Hepatocyte (in vitro differentiated cells): ENCODE measurements at regions not wholly inside any gene's neighbourhood (a gene's known extent, or its start where the extent isn't known, plus 50 kb on each side); places are given as distances from the start of the nearest gene placed in this dataset.

Source experiments
- EZH2 ChIP-seq: fragments of 200-600 bp; sonication (generic); IDR thresholded peaks from 2 replicates; pipeline ENCODE4 v1.6.1; 2016; ENCODE audit warnings: antibody characterized with exemption, mild to moderate bottlenecking, borderline replicate concordance
- EZH2phosphoT487 ChIP-seq: fragments of 200-600 bp; sonication (generic); IDR thresholded peaks from one replicate; pipeline ENCODE4 v1.6.1; 2018; ENCODE audit warnings: antibody characterized with exemption, mild to moderate bottlenecking, low read depth, moderate library complexity; ENCODE audit not compliant: unreplicated experiment, severe bottlenecking
- TF ChIP-seq, protein P1 (sequence below): fragments of 200-600 bp; sonication (generic); IDR thresholded peaks from 2 replicates; pipeline ENCODE4 v1.5.1; 2016; ENCODE audit warnings: antibody characterized with exemption, mild to moderate bottlenecking; ENCODE audit not compliant: poor library complexity

DNA sequence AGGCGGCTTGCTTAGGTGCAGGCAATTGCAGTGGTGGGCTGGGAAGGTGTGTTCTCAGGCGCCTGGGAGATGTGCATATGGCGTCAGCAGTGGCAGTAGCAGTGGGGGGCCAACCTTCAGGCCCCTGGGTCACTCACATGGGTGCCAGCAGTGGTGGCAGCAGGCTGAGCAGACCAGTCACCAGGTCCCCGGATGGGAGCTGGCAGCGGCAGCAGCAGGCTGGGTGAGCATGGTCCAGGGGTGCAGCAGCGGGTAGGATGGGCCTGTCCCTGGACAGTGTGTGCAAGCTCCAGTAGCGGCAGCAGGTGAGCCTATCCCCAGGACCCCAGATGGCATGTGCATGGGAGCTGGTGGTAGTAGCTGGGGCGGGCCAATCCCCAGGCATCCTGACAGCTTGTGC lies 108.5 kb upstream of the TMEM260 start:
- TF ChIP-seq, protein P1, sequence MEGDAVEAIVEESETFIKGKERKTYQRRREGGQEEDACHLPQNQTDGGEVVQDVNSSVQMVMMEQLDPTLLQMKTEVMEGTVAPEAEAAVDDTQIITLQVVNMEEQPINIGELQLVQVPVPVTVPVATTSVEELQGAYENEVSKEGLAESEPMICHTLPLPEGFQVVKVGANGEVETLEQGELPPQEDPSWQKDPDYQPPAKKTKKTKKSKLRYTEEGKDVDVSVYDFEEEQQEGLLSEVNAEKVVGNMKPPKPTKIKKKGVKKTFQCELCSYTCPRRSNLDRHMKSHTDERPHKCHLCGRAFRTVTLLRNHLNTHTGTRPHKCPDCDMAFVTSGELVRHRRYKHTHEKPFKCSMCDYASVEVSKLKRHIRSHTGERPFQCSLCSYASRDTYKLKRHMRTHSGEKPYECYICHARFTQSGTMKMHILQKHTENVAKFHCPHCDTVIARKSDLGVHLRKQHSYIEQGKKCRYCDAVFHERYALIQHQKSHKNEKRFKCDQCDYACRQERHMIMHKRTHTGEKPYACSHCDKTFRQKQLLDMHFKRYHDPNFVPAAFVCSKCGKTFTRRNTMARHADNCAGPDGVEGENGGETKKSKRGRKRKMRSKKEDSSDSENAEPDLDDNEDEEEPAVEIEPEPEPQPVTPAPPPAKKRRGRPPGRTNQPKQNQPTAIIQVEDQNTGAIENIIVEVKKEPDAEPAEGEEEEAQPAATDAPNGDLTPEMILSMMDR, result no peak
- no peak for TF ChIP-seq EZH2
- TF ChIP-seq EZH2phosphoT487, result no peak
